PC-3 (cell line): ENCODE measurements at regions not wholly inside any gene's neighbourhood (a gene's known extent, or its start where the extent isn't known, plus 50 kb on each side); places are given as distances from the start of the nearest gene placed in this dataset.

Experiments
- ATAC-seq: fragments of 200-7000 bp; cut with Tn5 transposase; 2 replicates; pipeline ENCODE4 v1.9.1; 2020; ENCODE audit warnings: mild to moderate bottlenecking, moderate library complexity
- BruUV-seq: library from RNA; stranded (reverse); fragments of 400-500 nt; replicated peaks from 2 replicates; lab custom pipeline; 2021; lab: Mats Ljungman, UMichigan
- CTCF ChIA-PET: fragments of 300-600 bp; sonication (Branson Sonifier 250); formaldehyde crosslinking; loops from one replicate; lab custom pipeline; 2022; ENCODE audit warnings: antibody characterized with exemption; lab: Charles Lee
- POLR2A ChIA-PET: fragments of 300-600 bp; sonication (Branson Sonifier 250); formaldehyde crosslinking; loops from one replicate; lab custom pipeline; 2022; ENCODE audit warnings: antibody characterized with exemption; ENCODE audit not compliant: unreplicated experiment; lab: Charles Lee
- DNase-seq: peaks from one replicate; pipeline ENCODE4 v3.0.0-alpha.2; 2015
- H2AFZ ChIP-seq: fragments of 300-600 bp; sonication (generic); 2 replicates; pipeline ENCODE4 v1.6.0; 2016; ENCODE audit warnings: antibody characterized with exemption, low read length
- H3F3A ChIP-seq: fragments of 300-600 bp; sonication (generic); one replicate; pipeline ENCODE4 v1.6.0; 2017; ENCODE audit warnings: antibody characterized with exemption, low read length, control low read depth, mild to moderate bottlenecking; ENCODE audit not compliant: unreplicated experiment
- H3K27ac ChIP-seq: fragments of 300-600 bp; sonication (generic); 2 replicates; pipeline ENCODE4 v1.5.1; 2016; ENCODE audit warnings: mild to moderate bottlenecking, low read length
- H3K27me3 ChIP-seq: fragments of 300-600 bp; sonication (generic); 2 replicates; pipeline ENCODE4 v1.6.1; 2016; ENCODE audit warnings: low read length, mixed read lengths
- H3K36me3 ChIP-seq: fragments of 300-600 bp; sonication (generic); 2 replicates; pipeline ENCODE4 v1.6.1; 2016; ENCODE audit warnings: low read depth, mixed run types, low read length, mixed read lengths
- H3K4me1 ChIP-seq: fragments of 300-600 bp; sonication (generic); 2 replicates; pipeline ENCODE4 v1.5.1; 2016; ENCODE audit warnings: low read length; ENCODE audit not compliant: insufficient read depth
- H3K4me2 ChIP-seq: fragments of 300-600 bp; sonication (generic); 2 replicates; pipeline ENCODE4 v1.6.0; 2016; ENCODE audit warnings: low read length
- H3K4me3 ChIP-seq: fragments of 300-600 bp; sonication (generic); 2 replicates; pipeline ENCODE4 v1.5.1; 2016; ENCODE audit warnings: mild to moderate bottlenecking, low read length, mixed read lengths
- H3K79me2 ChIP-seq: fragments of 300-600 bp; sonication (generic); 2 replicates; pipeline ENCODE4 v1.6.1; 2017; ENCODE audit warnings: low read length, mixed read lengths
- H3K9ac ChIP-seq: fragments of 300-600 bp; sonication (generic); 2 replicates; pipeline ENCODE4 v1.6.0; 2016; ENCODE audit warnings: mild to moderate bottlenecking, low read length
- H3K9me2 ChIP-seq: fragments of 300-600 bp; sonication (generic); replicated peaks from 2 replicates; pipeline ENCODE4 v1.6.1; 2016; ENCODE audit warnings: mixed run types, low read length, mixed read lengths
- H3K9me3 ChIP-seq: fragments of 300-600 bp; sonication (generic); 2 replicates; pipeline ENCODE4 v1.6.1; 2016; ENCODE audit warnings: low read length, mixed read lengths
- H4K20me1 ChIP-seq: fragments of 300-600 bp; sonication (generic); 2 replicates; pipeline ENCODE4 v1.6.1; 2016; ENCODE audit warnings: low read length, mixed read lengths
- CTCF ChIP-seq: fragments of 300-600 bp; sonication (generic); conservative IDR thresholded peaks from 2 replicates; pipeline ENCODE4 v1.5.1; 2017; ENCODE audit warnings: antibody characterized with exemption, low read depth, mild to moderate bottlenecking, low read length
- EZH2 ChIP-seq: fragments of 300-600 bp; sonication (generic); IDR thresholded peaks from one replicate; pipeline ENCODE4 v1.6.1; 2017; ENCODE audit warnings: antibody characterized with exemption, mild to moderate bottlenecking, low read length; ENCODE audit not compliant: unreplicated experiment
- EZH2phosphoT487 ChIP-seq: fragments of 300-600 bp; sonication (generic); IDR thresholded peaks from 2 replicates; pipeline ENCODE4 v1.6.1; 2018; ENCODE audit warnings: mild to moderate bottlenecking, antibody characterized with exemption, low read length, borderline replicate concordance
- intact Hi-C: fragments of 100-400 bp; cut with micrococcal nuclease; formaldehyde crosslinking; loops from 2 replicates; pipeline ENCODE4 v1.9.0; 2023

- no peaks in the 10 kb centered on the region for H3K79me2 ChIP-seq
- H3F3A ChIP-seq: no peaks in the 10 kb centered on the region
Observed at GRCh38 chr16:51341204-51341603, 190.1 kb upstream of the SALL1 start.

GRCh38 chr16:51337662-51338061 lies 186.6 kb upstream of the SALL1 start:
- H3K27me3 ChIP-seq: no peaks in the 10 kb centered on the region
- no peaks in the 10 kb centered on the region for H3K9me3 ChIP-seq
- no peak overlapping the region for H3K27ac ChIP-seq
- no peak for DNase-seq
- H2AFZ ChIP-seq: no peak overlapping the region
- intact Hi-C loops: no loop called here
- ATAC-seq: no peak
- no peaks in the 10 kb centered on the region for H3K4me1 ChIP-seq
- TF ChIP-seq EZH2 (no peak), CTCF (no peak), EZH2phosphoT487 (no peak)
- H3K4me2 ChIP-seq: no peak overlapping the region
- H3K9ac ChIP-seq: no peak overlapping the region
- POLR2A ChIA-PET: no interaction called here
- H3K36me3 ChIP-seq: no peaks in the 10 kb centered on the region
- CTCF ChIA-PET: no interaction called here
- no TSS peak for BruUV-seq
- H3K79me2 ChIP-seq: no peaks in the 10 kb centered on the region
- no peaks in the 10 kb centered on the region for H3K9me2 ChIP-seq
- H3K4me3 ChIP-seq: no peak overlapping the region
- no peaks in the 10 kb centered on the region for H4K20me1 ChIP-seq
- H3F3A ChIP-seq: no peaks in the 10 kb centered on the region

More at GRCh38 chr16:51341204-51341603, 190.1 kb upstream of the SALL1 start:
- Histone ChIP-seq H2AFZ (no peak overlapping the region), H3K4me3 (no peak overlapping the region), H3K9me3 (no peaks in the 10 kb centered on the region), H3K9me2 (no peaks in the 10 kb centered on the region), H4K20me1 (no peaks in the 10 kb centered on the region), H3K4me2 (no peak overlapping the region), H3K36me3 (no peaks in the 10 kb centered on the region), H3K4me1 (no peaks in the 10 kb centered on the region), H3K27ac (no peak overlapping the region), H3K9ac (no peak overlapping the region), H3K27me3 (no peaks in the 10 kb centered on the region)
- DNase-seq: no peak
- no peak for TF ChIP-seq EZH2phosphoT487
- TF ChIP-seq CTCF: no peak
- TF ChIP-seq EZH2: no peak
- no peak for ATAC-seq
- ChIA-PET CTCF (no interaction called here), POLR2A (no interaction called here)
- no TSS peak for BruUV-seq
- intact Hi-C loops: no loop called here

GRCh38 chr16:51328733-51329132 lies 177.7 kb upstream of the SALL1 start:
- ATAC-seq: no peak
- H3K4me3 ChIP-seq: no peak overlapping the region
- no peak overlapping the region for H2AFZ ChIP-seq
- intact Hi-C loops: no loop called here
- H3K27me3 ChIP-seq: no peaks in the 10 kb centered on the region
- BruUV-seq: no TSS peak
- no peaks in the 10 kb centered on the region for H3K9me3 ChIP-seq
- H3K9me2 ChIP-seq: no peaks in the 10 kb centered on the region
- H3K9ac ChIP-seq: no peak overlapping the region
- no peak overlapping the region for H3K4me2 ChIP-seq
- no peaks in the 10 kb centered on the region for H3F3A ChIP-seq
- no peaks in the 10 kb centered on the region for H3K4me1 ChIP-seq
- ChIA-PET POLR2A (no interaction called here), CTCF (no interaction called here)
- no peaks in the 10 kb centered on the region for H4K20me1 ChIP-seq
- H3K36me3 ChIP-seq: no peaks in the 10 kb centered on the region
- DNase-seq: no peak
- H3K79me2 ChIP-seq: no peaks in the 10 kb centered on the region
- TF ChIP-seq EZH2: no peak
- TF ChIP-seq CTCF: no peak
- TF ChIP-seq EZH2phosphoT487: no peak
- no peak overlapping the region for H3K27ac ChIP-seq
